T-helper 1 cell treated with Interleukin-12 subunit alpha and Interleukin-12 subunit beta and Interleukin-4 antibody, amounts not matched to agents 30 μg/mL and 1 μg/mL, for 36 hours (primary cell): ENCODE measurements at regions not wholly inside any gene's neighbourhood (a gene's known extent, or its start where the extent isn't known, plus 50 kb on each side); places are given as distances from the start of the nearest gene placed in this dataset.
"Not testable (repeated sequence)": the region's sequence is repeated elsewhere in the genome, so short reads cannot be mapped to it uniquely, and the experiment has no call there.

Experiments
- H3K27ac Mint-ChIP-seq: one replicate; pipeline ENCODE4 v1.8.0; 2021; ENCODE audit warnings: mild to moderate bottlenecking, mixed read lengths
- H3K27me3 Mint-ChIP-seq: one replicate; pipeline ENCODE4 v1.8.0; 2021; ENCODE audit warnings: low read depth, mixed read lengths
- H3K36me3 Mint-ChIP-seq: one replicate; pipeline ENCODE4 v1.8.0; 2021; ENCODE audit warnings: low read depth, mixed read lengths
- H3K4me1 Mint-ChIP-seq: one replicate; pipeline ENCODE4 v1.8.0; 2021; ENCODE audit warnings: low read depth, mixed read lengths
- H3K4me3 Mint-ChIP-seq: one replicate; pipeline ENCODE4 v1.8.0; 2021; ENCODE audit warnings: mild to moderate bottlenecking, moderate library complexity, mixed read lengths
- H3K9me3 Mint-ChIP-seq: one replicate; pipeline ENCODE4 v1.8.0; 2021; ENCODE audit warnings: mixed read lengths

- peaks cover 13% of the 10 kb centered on the region for H3K27me3 Mint-ChIP-seq
- H3K4me1 Mint-ChIP-seq = peaks cover 2% of the 10 kb centered on the region
- no peak overlapping the region for H3K4me3 Mint-ChIP-seq
- H3K27ac Mint-ChIP-seq = no peak overlapping the region
- H3K36me3 Mint-ChIP-seq = no peaks in the 10 kb centered on the region
- H3K9me3 Mint-ChIP-seq = no peaks in the 10 kb centered on the region
Observed at GRCh38 chr2:173547499-173547898, 192.8 kb downstream of the CDCA7 start.

- Mint-ChIP-seq H3K9me3 (no peaks in the 10 kb centered on the region), H3K27ac (no peak overlapping the region)
Observed at GRCh38 chr2:173550143-173550542, 195.5 kb downstream of the CDCA7 start.

GRCh38 chr2:173552531-173552930, 197.9 kb downstream of the CDCA7 start:
- no peak overlapping the region for H3K27ac Mint-ChIP-seq
- H3K27me3 Mint-ChIP-seq = peaks cover 28% of the 10 kb centered on the region
- no peaks in the 10 kb centered on the region for H3K36me3 Mint-ChIP-seq
- no peaks in the 10 kb centered on the region for H3K4me1 Mint-ChIP-seq
- no peak overlapping the region for H3K4me3 Mint-ChIP-seq
- no peaks in the 10 kb centered on the region for H3K9me3 Mint-ChIP-seq

More at GRCh38 chr2:173550143-173550542, 195.5 kb downstream of the CDCA7 start:
- no peak overlapping the region for H3K4me3 Mint-ChIP-seq
- H3K27me3 Mint-ChIP-seq = peaks cover 18% of the 10 kb centered on the region
- no peaks in the 10 kb centered on the region for H3K36me3 Mint-ChIP-seq
- peaks cover 2% of the 10 kb centered on the region for H3K4me1 Mint-ChIP-seq

DNA sequence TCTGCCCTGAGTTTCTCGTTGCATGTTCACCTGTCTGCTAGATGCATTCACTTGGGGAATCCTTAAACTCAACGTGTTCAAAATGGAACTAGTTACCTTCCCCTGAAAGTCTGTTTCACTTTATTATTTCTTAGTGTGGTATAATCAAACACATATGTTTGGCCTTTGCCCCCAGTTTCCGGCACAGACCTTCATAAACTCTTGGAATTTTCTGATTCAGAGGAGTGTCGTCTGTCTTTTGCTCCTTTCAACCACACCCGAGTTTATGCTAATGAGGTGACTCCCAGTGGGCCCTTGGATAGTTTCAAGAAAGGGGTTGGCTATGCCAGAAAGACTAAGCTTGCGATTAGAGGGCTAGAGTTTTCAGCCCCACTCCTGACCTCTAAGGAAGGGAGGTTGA, 198.9 kb downstream of the CDCA7 start:
- Mint-ChIP-seq H3K27ac (no peak overlapping the region), H3K9me3 (no peaks in the 10 kb centered on the region), H3K4me3 (no peak overlapping the region), H3K4me1 (no peaks in the 10 kb centered on the region), H3K27me3 (peaks cover 29% of the 10 kb centered on the region), H3K36me3 (no peaks in the 10 kb centered on the region)

DNA sequence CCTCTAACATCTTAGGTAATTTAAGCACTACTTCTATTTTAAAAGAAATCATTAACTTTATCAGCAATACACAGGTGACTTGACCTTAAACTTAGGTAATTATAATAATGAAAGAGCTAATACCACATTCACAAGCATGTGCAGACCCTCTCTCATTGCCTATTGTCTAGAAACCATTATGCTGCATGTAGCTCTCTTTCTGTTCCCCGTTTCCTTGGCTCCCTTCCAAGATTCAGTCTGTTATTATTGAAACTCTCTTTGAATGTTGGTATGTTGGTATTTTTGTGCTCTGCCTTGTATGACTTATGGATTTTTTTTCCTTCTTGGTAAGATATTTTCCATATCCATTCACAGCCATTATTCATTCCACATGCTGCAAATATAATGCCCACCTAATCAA, 201.2 kb downstream of the CDCA7 start:
- no peak overlapping the region for H3K27ac Mint-ChIP-seq
- H3K36me3 Mint-ChIP-seq = no peaks in the 10 kb centered on the region
- H3K9me3 Mint-ChIP-seq = no peaks in the 10 kb centered on the region
- H3K27me3 Mint-ChIP-seq = peaks cover 29% of the 10 kb centered on the region
- H3K4me3 Mint-ChIP-seq = no peak overlapping the region
- H3K4me1 Mint-ChIP-seq = no peaks in the 10 kb centered on the region

- Mint-ChIP-seq H3K36me3 (no peaks in the 10 kb centered on the region), H3K27ac (no peak overlapping the region), H3K9me3 (peaks cover 7% of the 10 kb centered on the region), H3K4me1 (no peaks in the 10 kb centered on the region), H3K4me3 (no peak overlapping the region), H3K27me3 (peaks cover 36% of the 10 kb centered on the region)
Observed at GRCh38 chr2:173556816-173557215, 202.1 kb downstream of the CDCA7 start.

DNA sequence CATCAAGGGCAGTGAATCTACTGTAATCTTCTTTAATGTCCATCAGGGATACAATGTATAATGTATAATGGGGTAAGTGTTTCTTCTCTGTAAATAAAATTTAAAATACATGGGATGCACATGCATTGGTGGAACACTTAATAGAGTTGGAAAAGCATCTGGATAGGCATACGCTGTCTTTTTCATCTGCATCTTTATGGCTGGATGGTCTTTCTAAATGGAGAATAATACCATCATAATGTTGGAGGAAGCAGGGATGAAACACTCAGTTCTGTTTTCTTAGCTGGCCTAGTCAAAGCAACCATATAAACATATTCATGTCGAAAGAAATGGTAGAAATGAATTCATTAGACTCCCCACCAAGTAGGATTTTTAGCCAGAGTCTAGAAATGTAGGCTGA, 202.8 kb downstream of the CDCA7 start:
- Mint-ChIP-seq H3K27me3 (peaks cover 39% of the 10 kb centered on the region), H3K27ac (no peak overlapping the region), H3K4me3 (no peak overlapping the region), H3K4me1 (no peaks in the 10 kb centered on the region), H3K36me3 (no peaks in the 10 kb centered on the region), H3K9me3 (peaks cover 7% of the 10 kb centered on the region)

DNA sequence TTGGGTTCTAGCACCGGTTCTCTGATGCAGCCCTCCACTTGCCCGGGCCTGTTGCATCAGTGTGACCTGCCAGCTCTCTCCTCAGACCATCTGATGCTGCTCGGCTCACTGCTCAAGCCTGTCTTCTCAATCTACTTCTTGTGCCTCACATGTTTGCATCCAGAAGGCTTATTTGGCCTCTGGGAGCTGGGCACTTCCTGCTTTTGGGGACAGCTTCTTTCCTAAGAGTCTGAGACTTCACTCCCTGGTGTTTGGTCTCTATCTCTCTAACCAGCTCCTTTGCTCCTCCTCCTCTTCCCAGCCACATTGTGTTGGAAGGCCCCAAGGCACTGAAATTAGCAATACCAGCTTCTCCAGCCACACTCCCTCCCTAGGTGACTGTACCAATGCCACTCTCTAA, 212.8 kb downstream of the CDCA7 start:
- Mint-ChIP-seq H3K4me1 (peaks cover 3% of the 10 kb centered on the region), H3K27me3 (peaks cover 16% of the 10 kb centered on the region), H3K36me3 (no peaks in the 10 kb centered on the region), H3K27ac (no peak overlapping the region), H3K4me3 (no peak overlapping the region), H3K9me3 (no peaks in the 10 kb centered on the region)

- H3K9me3 Mint-ChIP-seq = no peaks in the 10 kb centered on the region
- no peak overlapping the region for H3K27ac Mint-ChIP-seq
- H3K4me3 Mint-ChIP-seq = no peak overlapping the region
- H3K27me3 Mint-ChIP-seq = peaks cover 16% of the 10 kb centered on the region
- H3K4me1 Mint-ChIP-seq = peaks cover 3% of the 10 kb centered on the region
- H3K36me3 Mint-ChIP-seq = no peaks in the 10 kb centered on the region
Observed at GRCh38 chr2:173568054-173568453, 213.4 kb downstream of the CDCA7 start.

DNA sequence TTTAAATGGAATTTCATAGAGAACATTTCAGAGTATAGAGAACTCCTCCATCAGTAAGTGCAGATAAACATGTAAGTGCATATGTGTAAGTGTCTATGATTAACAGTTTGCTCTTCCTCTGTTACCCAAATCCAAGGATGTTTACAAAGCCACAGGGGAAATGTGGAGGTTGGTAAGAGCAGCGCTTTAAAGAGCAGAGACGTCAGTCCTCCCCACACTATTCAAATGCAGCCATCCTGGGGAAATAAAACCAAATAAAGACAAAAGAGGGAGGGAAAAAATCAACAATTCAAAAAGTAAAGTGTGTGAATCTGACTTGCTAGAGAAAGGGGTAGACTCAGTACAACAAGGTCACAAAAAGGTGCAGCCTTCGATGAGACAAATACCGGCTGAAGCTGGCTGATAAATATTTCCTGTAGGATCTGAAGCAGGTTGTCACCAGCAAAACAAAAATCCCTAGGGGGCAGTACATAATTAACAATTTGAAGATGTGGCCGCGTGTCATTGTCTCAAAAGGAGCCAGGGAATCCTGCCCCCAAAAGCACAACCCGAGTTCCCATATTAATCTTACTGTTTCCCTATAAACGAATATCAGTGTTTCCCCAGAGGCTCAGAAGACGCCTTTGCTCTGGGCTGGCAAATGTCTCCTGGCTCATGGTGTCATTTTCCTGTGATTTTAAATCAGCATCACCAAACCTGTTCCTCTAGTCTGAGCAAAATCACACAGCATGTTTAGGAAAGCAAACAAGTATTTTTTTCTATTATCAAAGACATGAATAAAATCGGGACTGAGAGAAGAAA, 216.5 kb downstream of the CDCA7 start:
- Mint-ChIP-seq H3K36me3 (no peaks in the 10 kb centered on the region), H3K4me3 (no peak overlapping the region), H3K9me3 (no peaks in the 10 kb centered on the region), H3K4me1 (peaks cover 3% of the 10 kb centered on the region), H3K27ac (no peak overlapping the region), H3K27me3 (peaks cover 16% of the 10 kb centered on the region)

GRCh38 chr2:173571887-173572680, 217.4 kb downstream of the CDCA7 start:
- peaks cover 3% of the 10 kb centered on the region for H3K4me1 Mint-ChIP-seq
- H3K27me3 Mint-ChIP-seq = peaks cover 16% of the 10 kb centered on the region
- H3K27ac Mint-ChIP-seq = no peak overlapping the region
- H3K9me3 Mint-ChIP-seq = no peaks in the 10 kb centered on the region
- H3K4me3 Mint-ChIP-seq = no peak overlapping the region
- H3K36me3 Mint-ChIP-seq = no peaks in the 10 kb centered on the region

- H3K9me3 Mint-ChIP-seq = no peaks in the 10 kb centered on the region
- no peaks in the 10 kb centered on the region for H3K36me3 Mint-ChIP-seq
- H3K27ac Mint-ChIP-seq = no peak overlapping the region
- no peak overlapping the region for H3K4me3 Mint-ChIP-seq
- peaks cover 14% of the 10 kb centered on the region for H3K27me3 Mint-ChIP-seq
- H3K4me1 Mint-ChIP-seq = peaks cover 3% of the 10 kb centered on the region
Observed at GRCh38 chr2:173572848-173573247, 218.2 kb downstream of the CDCA7 start.

DNA sequence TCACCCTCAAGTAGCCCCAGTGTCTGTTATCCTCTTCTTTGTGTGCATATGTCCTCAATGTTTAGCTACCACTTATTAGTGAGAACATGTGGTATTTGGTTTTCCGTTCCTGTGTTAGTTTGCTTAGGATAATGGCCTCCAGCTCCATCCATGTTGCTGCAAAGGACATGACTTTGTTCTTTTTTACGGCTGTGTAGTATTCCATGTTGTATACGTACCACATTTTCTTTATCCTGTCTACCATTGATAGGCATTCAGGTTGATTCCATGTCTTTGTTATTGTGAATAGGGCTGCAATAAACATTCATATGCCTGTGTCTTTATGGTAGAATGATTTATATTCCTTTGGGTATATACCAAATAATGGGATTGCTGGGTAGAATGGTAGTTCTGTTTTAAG, 219.1 kb downstream of the CDCA7 start:
- H3K36me3 Mint-ChIP-seq, H3K27ac Mint-ChIP-seq, H3K4me1 Mint-ChIP-seq, H3K9me3 Mint-ChIP-seq, H3K4me3 Mint-ChIP-seq: not testable (repeated sequence)
- peaks cover 14% of the 10 kb centered on the region for H3K27me3 Mint-ChIP-seq

GRCh38 chr2:173574324-173575112, 219.8 kb downstream of the CDCA7 start:
- H3K4me3 Mint-ChIP-seq = no peak overlapping the region
- H3K27me3 Mint-ChIP-seq = peaks cover 14% of the 10 kb centered on the region
- no peak overlapping the region for H3K27ac Mint-ChIP-seq
- H3K4me1 Mint-ChIP-seq = peaks cover 3% of the 10 kb centered on the region
- no peaks in the 10 kb centered on the region for H3K9me3 Mint-ChIP-seq
- no peaks in the 10 kb centered on the region for H3K36me3 Mint-ChIP-seq
